Stimulated activated CD8-positive, alpha-beta memory T cell treated with anti-CD3 and anti-CD28 coated beads, Interleukin-7, amount 100 ng/mL, for 48 hours (primary cell): ENCODE measurements at regions not wholly inside any gene's neighbourhood (a gene's known extent, or its start where the extent isn't known, plus 50 kb on each side); places are given as distances from the start of the nearest gene placed in this dataset.
A peak's percentile ranks its signal among the peaks of the same experiment; 100 is the strongest.
"Not testable (repeated sequence)": the region's sequence is repeated elsewhere in the genome, so short reads cannot be mapped to it uniquely, and the experiment has no call there.

Experiments used
- DNase-seq, 2 donors: peaks; one replicate each; pipeline ENCODE4 v3.0.0-alpha.2; 2020; ENCODE audit warnings: low read depth in 1 of 2; ENCODE audit errors: extremely low read depth in 1 of 2

GRCh38 chr1:232859216-232859615 is 54.0 kb downstream of the MAP10 start:
- DNase-seq = no peak

- DNase-seq = no peak
Observed at GRCh38 chr1:232861107-232861506, 55.9 kb downstream of the MAP10 start.

- DNase-seq = no peak
Observed at GRCh38 chr1:232863544-232864275, 58.5 kb downstream of the MAP10 start.

- DNase-seq = no peak
Observed at GRCh38 chr1:232865102-232865931, 60.1 kb downstream of the MAP10 start.

- DNase-seq = no peak
Observed at GRCh38 chr1:232868793-232869491, 63.7 kb downstream of the MAP10 start.

GRCh38 chr1:232871291-232871969 is 66.2 kb downstream of the MAP10 start:
- DNase-seq = not testable (repeated sequence)

- DNase-seq = no peak
Observed at GRCh38 chr1:232872284-232872683, 67.1 kb downstream of the MAP10 start.

- no peak for DNase-seq
Observed at GRCh38 chr1:232872738-232873137, 67.5 kb downstream of the MAP10 start.

GRCh38 chr1:232873412-232873811 is 68.2 kb downstream of the MAP10 start:
- no peak for DNase-seq

GRCh38 chr1:232873931-232874330 is 68.7 kb downstream of the MAP10 start:
- no peak for DNase-seq

- no peak for DNase-seq
Observed at GRCh38 chr1:232875536-232875935, 70.3 kb downstream of the MAP10 start.

GRCh38 chr1:232876506-232877364 is 71.5 kb downstream of the MAP10 start:
- peak in 1 of 2 donors; percentile 18 for DNase-seq

- no peak for DNase-seq
Observed at GRCh38 chr1:232877365-232878028, 72.3 kb downstream of the MAP10 start.

- no peak for DNase-seq
Observed at GRCh38 chr1:232878086-232878485, 72.3 kb upstream of the NTPCR start.

GRCh38 chr1:232880354-232880753 is 70.1 kb upstream of the NTPCR start:
- DNase-seq = no peak

GRCh38 chr1:232883992-232884661 is 66.3 kb upstream of the NTPCR start:
- no peak for DNase-seq

GRCh38 chr1:232886271-232886670 is 64.1 kb upstream of the NTPCR start:
- no peak for DNase-seq

- DNase-seq = no peak
Observed at GRCh38 chr1:232890340-232890943, 60.0 kb upstream of the NTPCR start.

GRCh38 chr1:232891071-232891470 is 59.3 kb upstream of the NTPCR start:
- DNase-seq = no peak
